H9 (cell line): ENCODE measurements at regions not wholly inside any gene's neighbourhood (a gene's known extent, or its start where the extent isn't known, plus 50 kb on each side); places are given as distances from the start of the nearest gene placed in this dataset.

Source experiments
- DNase-seq: peaks from one replicate; pipeline ENCODE4 v3.0.0-alpha.2; 2017
- H2AFZ ChIP-seq: one replicate; pipeline ENCODE4 v1.6.1; 2013; ENCODE audit warnings: mild to moderate bottlenecking, low read length, control low read depth, moderate library complexity
- H2AK5ac ChIP-seq: 2 replicates; pipeline ENCODE4 v1.6.1; 2013; ENCODE audit warnings: low read length, control low read depth, mixed read lengths; ENCODE audit not compliant: insufficient read length
- H2BK120ac ChIP-seq: one replicate; pipeline ENCODE4 v1.6.1; 2013; ENCODE audit warnings: low read depth, mild to moderate bottlenecking, low read length, control low read depth, inconsistent platforms; ENCODE audit not compliant: poor library complexity, severe bottlenecking
- H2BK12ac ChIP-seq: 2 replicates; pipeline ENCODE4 v1.6.1; 2013; ENCODE audit warnings: low read length, control low read depth, mixed read lengths, low read depth; ENCODE audit not compliant: insufficient read length
- H2BK15ac ChIP-seq: 2 replicates; pipeline ENCODE4 v1.6.1; 2013; ENCODE audit warnings: low read depth, low read length, control low read depth
- H2BK20ac ChIP-seq: one replicate; pipeline ENCODE4 v1.6.1; 2013; ENCODE audit warnings: low read depth, mild to moderate bottlenecking, low read length, control low read depth, inconsistent platforms; ENCODE audit not compliant: poor library complexity, severe bottlenecking
- H2BK5ac ChIP-seq: 2 replicates; pipeline ENCODE4 v1.6.1; 2013; ENCODE audit warnings: low read length, control low read depth, mixed read lengths; ENCODE audit not compliant: insufficient read length
- H3K14ac ChIP-seq: 2 replicates; pipeline ENCODE4 v1.6.1; 2013; ENCODE audit warnings: low read length, control low read depth; ENCODE audit not compliant: insufficient read depth
- H3K18ac ChIP-seq: 2 replicates; pipeline ENCODE4 v1.6.1; 2013; ENCODE audit warnings: low read depth, mild to moderate bottlenecking, mixed read lengths, low read length, control low read depth; ENCODE audit not compliant: insufficient read length
- H3K23ac ChIP-seq: 2 replicates; pipeline ENCODE4 v1.6.1; 2013; ENCODE audit warnings: low read length, control low read depth, mixed read lengths, low read depth; ENCODE audit not compliant: insufficient read length
- H3K23me2 ChIP-seq: 2 replicates; pipeline ENCODE4 v1.6.1; 2013; ENCODE audit warnings: low read depth, mild to moderate bottlenecking, mixed read lengths, low read length, control low read depth; ENCODE audit not compliant: insufficient read length, poor library complexity, severe bottlenecking
- H3K27ac ChIP-seq: 2 replicates; pipeline ENCODE4 v1.5.1; 2013; ENCODE audit warnings: low read length, control low read depth, mixed read lengths, low read depth; ENCODE audit not compliant: insufficient read length
- H3K27me3 ChIP-seq: 2 replicates; pipeline ENCODE4 v1.6.1; 2013; ENCODE audit warnings: low read length, control low read depth, inconsistent platforms; ENCODE audit not compliant: insufficient read depth
- H3K4ac ChIP-seq: 2 replicates; pipeline ENCODE4 v1.6.1; 2013; ENCODE audit warnings: low read depth, mild to moderate bottlenecking, control low read depth, inconsistent platforms, low read length, moderate library complexity
- H3K4me1 ChIP-seq: 2 replicates; pipeline ENCODE4 v1.6.1; 2013; ENCODE audit warnings: low read length, control low read depth, inconsistent platforms; ENCODE audit not compliant: insufficient read depth
- H3K4me2 ChIP-seq: 2 replicates; pipeline ENCODE4 v1.6.1; 2013; ENCODE audit warnings: low read length, control low read depth, mixed read lengths; ENCODE audit not compliant: insufficient read length, insufficient read depth
- H3K56ac ChIP-seq: 2 replicates; pipeline ENCODE4 v1.6.1; 2013; ENCODE audit warnings: low read depth, mild to moderate bottlenecking, mixed read lengths, low read length, control low read depth; ENCODE audit not compliant: insufficient read length
- H3K79me1 ChIP-seq: 2 replicates; pipeline ENCODE4 v1.6.1; 2013; ENCODE audit warnings: low read depth, mild to moderate bottlenecking, moderate library complexity, low read length, control low read depth, inconsistent platforms; ENCODE audit not compliant: insufficient read depth, poor library complexity, severe bottlenecking
- H3K79me2 ChIP-seq: 2 replicates; pipeline ENCODE4 v1.6.1; 2013; ENCODE audit warnings: low read length, control low read depth, inconsistent platforms; ENCODE audit not compliant: insufficient read depth
- H3K9ac ChIP-seq: 2 replicates; pipeline ENCODE4 v1.6.1; 2013; ENCODE audit warnings: low read length, control low read depth, mixed read lengths; ENCODE audit not compliant: insufficient read length; ENCODE audit errors: extremely low read depth
- H3K9me3 ChIP-seq: one replicate; pipeline ENCODE4 v1.6.1; 2013; ENCODE audit warnings: low read depth, low read length, inconsistent platforms; ENCODE audit not compliant: control insufficient read depth
- H3T11ph ChIP-seq: one replicate; pipeline ENCODE4 v1.6.1; 2013; ENCODE audit warnings: mild to moderate bottlenecking, low read length, control low read depth, inconsistent platforms
- H4K20me1 ChIP-seq: one replicate; pipeline ENCODE4 v1.6.1; 2013; ENCODE audit not compliant: control insufficient read depth, insufficient read length, insufficient read depth
- H4K5ac ChIP-seq: 2 replicates; pipeline ENCODE4 v1.6.1; 2013; ENCODE audit warnings: low read depth, mild to moderate bottlenecking, mixed read lengths, low read length, control low read depth; ENCODE audit not compliant: insufficient read length
- H4K8ac ChIP-seq: replicated peaks from 2 replicates; pipeline ENCODE4 v1.6.1; 2013; ENCODE audit warnings: low read length, control low read depth, mixed read lengths, low read depth; ENCODE audit not compliant: insufficient read length
- H4K91ac ChIP-seq: 2 replicates; pipeline ENCODE4 v1.6.1; 2013; ENCODE audit warnings: low read depth, mild to moderate bottlenecking, moderate library complexity, mixed read lengths, low read length, control low read depth; ENCODE audit not compliant: insufficient read length
- H3K27ac Mint-ChIP-seq, 3 experiments: 2 replicates in 2 of 3; 3 replicates in 1 of 3; pipeline ENCODE4 v1.8.0; 2020 to 2021; ENCODE audit warnings: mixed read lengths in 3 of 3, mild to moderate bottlenecking in 1 of 3, moderate library complexity in 1 of 3
- H3K27me3 Mint-ChIP-seq: 2 replicates; pipeline ENCODE4 v1.8.0; 2021; ENCODE audit warnings: low read depth, mild to moderate bottlenecking, moderate library complexity, mixed read lengths
- H3K36me3 Mint-ChIP-seq, 3 experiments: 2 replicates in 2 of 3; 3 replicates in 1 of 3; pipeline ENCODE4 v1.8.0; 2020 to 2021; ENCODE audit warnings: low read depth in 3 of 3, mixed read lengths in 3 of 3; ENCODE audit not compliant: insufficient read depth in 1 of 3
- H3K4me1 Mint-ChIP-seq, 2 experiments: 2 replicates each; pipeline ENCODE4 v1.8.0; 2020; ENCODE audit warnings: mixed read lengths in 2 of 2
- H3K4me3 Mint-ChIP-seq, 2 experiments: 2 replicates in 1 of 2; 3 replicates in 1 of 2; pipeline ENCODE4 v1.8.0; 2020 to 2021; ENCODE audit warnings: mild to moderate bottlenecking in 2 of 2, mixed read lengths in 2 of 2, moderate library complexity in 1 of 2
- H3K9me3 Mint-ChIP-seq, 2 experiments: 2 replicates in 1 of 2; 3 replicates in 1 of 2; pipeline ENCODE4 v1.8.0; 2020; ENCODE audit warnings: mild to moderate bottlenecking in 2 of 2, mixed read lengths in 2 of 2, moderate library complexity in 1 of 2
- CTCF ChIP-seq: fragments of 200-600 bp; sonication (generic); conservative IDR thresholded peaks from 3 replicates; pipeline ENCODE4 v1.8.0; 2021; ENCODE audit warnings: antibody characterized with exemption, mild to moderate bottlenecking
- WGBS: extraction: QIAGEN DNeasy Blood & Tissue Kit; methylation state at CpG from one replicate; pipeline ENCODE4 v1.1.7; 2013; ENCODE audit warnings: missing lambda C conversion rate, low lambda C conversion rate, mixed read lengths; ENCODE audit not compliant: insufficient read length; ENCODE audit errors: extremely low coverage; 5-methylcytosine and 5-hydroxymethylcytosine counted together

DNA sequence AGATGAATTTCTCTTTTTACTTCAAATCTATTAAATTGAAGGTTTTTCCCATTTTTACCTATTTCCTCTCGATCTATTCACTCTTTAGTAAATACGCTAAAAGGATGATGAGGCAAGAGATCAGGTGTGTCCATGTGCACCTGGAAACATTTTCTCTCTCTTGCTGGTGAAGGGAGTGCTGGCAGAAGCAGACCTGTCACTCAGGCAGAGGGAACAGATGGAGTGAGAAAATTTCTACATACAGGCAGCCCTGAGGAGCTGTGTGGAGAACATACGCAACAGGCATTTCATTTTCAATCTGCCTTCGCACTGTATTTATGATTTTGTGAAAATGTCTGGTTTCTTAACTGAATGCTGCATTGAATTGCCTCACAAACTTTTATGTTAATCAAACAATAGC, 249.5 kb downstream of the GPM6A start:
- Histone ChIP-seq H2BK5ac (no peak overlapping the region), H3K14ac (no peak overlapping the region), H2BK12ac (no peak overlapping the region), H3K79me2 (no peaks in the 10 kb centered on the region), H3K4me2 (no peak overlapping the region), H4K8ac (no peak overlapping the region), H2AFZ (no peak overlapping the region), H2BK15ac (no peak overlapping the region), H3K56ac (no peak overlapping the region), H3K9ac (no peak overlapping the region), H2AK5ac (no peak overlapping the region), H3K4ac (no peak overlapping the region), H3K23me2 (no peaks in the 10 kb centered on the region), H4K91ac (no peak overlapping the region), H3K27ac (no peak overlapping the region), H4K5ac (no peak overlapping the region), H3K23ac (no peak overlapping the region), H3K18ac (no peak overlapping the region), H3K9me3 (no peaks in the 10 kb centered on the region), H3K4me1 (no peaks in the 10 kb centered on the region; the same call in 1 of the 2 replicates), H3K79me1 (no peaks in the 10 kb centered on the region), H4K20me1 (no peaks in the 10 kb centered on the region), H3K27me3 (no peaks in the 10 kb centered on the region), H2BK120ac (no peak overlapping the region), H3T11ph (no peak overlapping the region), H2BK20ac (no peak overlapping the region)
- WGBS: no CpG with 5 or more reads among the region's 4 CpGs
- Mint-ChIP-seq H3K9me3 (no peaks in the 10 kb centered on the region), H3K36me3 (no peaks in the 10 kb centered on the region), H3K4me1 (peaks cover 9 to 13% of the 10 kb centered on the region in 2 experiments), H3K27ac (peak overlapping the region in 1 of 3 experiments; percentile 38; a peak in 1 of 7 replicates), H3K4me3 (no peak overlapping the region), H3K27me3 (no peaks in the 10 kb centered on the region)
- no peak for DNase-seq
- TF ChIP-seq CTCF: no peak
